Keratinocyte (primary cell): ENCODE measurements at regions not wholly inside any gene's neighbourhood (a gene's known extent, or its start where the extent isn't known, plus 50 kb on each side); places are given as distances from the start of the nearest gene placed in this dataset.
A peak's percentile ranks its signal among the peaks of the same experiment; 100 is the strongest.

ENCODE experiments used
- EZH2 ChIP-seq: IDR thresholded peaks from one replicate; pipeline ENCODE4 v1.6.1; 2012; ENCODE audit warnings: inconsistent platforms, mild to moderate bottlenecking, low read length, moderate library complexity
- TF ChIP-seq, protein P1 (sequence below), 3 experiments: IDR thresholded peaks in 1 of 3; conservative IDR thresholded peaks in 1 of 3; optimal IDR thresholded peaks in 1 of 3; 2 replicates in 2 of 3; 3 replicates in 1 of 3; pipeline versions ENCODE3 to v1.5.1; 2011; ENCODE audit warnings: low read length in 3 of 3, mild to moderate bottlenecking in 3 of 3, moderate library complexity in 2 of 3, control low read depth in 1 of 3, inconsistent platforms in 1 of 3; ENCODE audit not compliant: insufficient read depth in 2 of 3; ENCODE audit errors: extremely low read depth in 1 of 3

- TF ChIP-seq, protein P1, sequence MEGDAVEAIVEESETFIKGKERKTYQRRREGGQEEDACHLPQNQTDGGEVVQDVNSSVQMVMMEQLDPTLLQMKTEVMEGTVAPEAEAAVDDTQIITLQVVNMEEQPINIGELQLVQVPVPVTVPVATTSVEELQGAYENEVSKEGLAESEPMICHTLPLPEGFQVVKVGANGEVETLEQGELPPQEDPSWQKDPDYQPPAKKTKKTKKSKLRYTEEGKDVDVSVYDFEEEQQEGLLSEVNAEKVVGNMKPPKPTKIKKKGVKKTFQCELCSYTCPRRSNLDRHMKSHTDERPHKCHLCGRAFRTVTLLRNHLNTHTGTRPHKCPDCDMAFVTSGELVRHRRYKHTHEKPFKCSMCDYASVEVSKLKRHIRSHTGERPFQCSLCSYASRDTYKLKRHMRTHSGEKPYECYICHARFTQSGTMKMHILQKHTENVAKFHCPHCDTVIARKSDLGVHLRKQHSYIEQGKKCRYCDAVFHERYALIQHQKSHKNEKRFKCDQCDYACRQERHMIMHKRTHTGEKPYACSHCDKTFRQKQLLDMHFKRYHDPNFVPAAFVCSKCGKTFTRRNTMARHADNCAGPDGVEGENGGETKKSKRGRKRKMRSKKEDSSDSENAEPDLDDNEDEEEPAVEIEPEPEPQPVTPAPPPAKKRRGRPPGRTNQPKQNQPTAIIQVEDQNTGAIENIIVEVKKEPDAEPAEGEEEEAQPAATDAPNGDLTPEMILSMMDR (optimal IDR thresholded peaks at IDR 0.05 in 1 of 3, IDR thresholded peaks at IDR 0.05 in 1 of 3, conservative IDR thresholded peaks at IDR 0.05 in 1 of 3; ENCODE audit: extremely low read depth in 1 of 3, insufficient read depth in 2 of 3, low read length in 3 of 3): peak; percentile 80 to 94 (median 91)
- TF ChIP-seq EZH2: no peak
These were observed 106.3 kb downstream of the PTCSC3 start for GRCh38 chr14:36070031-36070719.
